AG10803 (cell line): ENCODE measurements at regions not wholly inside any gene's neighbourhood (a gene's known extent, or its start where the extent isn't known, plus 50 kb on each side); places are given as distances from the start of the nearest gene placed in this dataset.

Experiments used
- DNase-seq: peaks from one replicate; pipeline ENCODE4 v3.0.0; 2010; ENCODE audit warnings: low read depth
- H3K4me3 ChIP-seq: 2 replicates; pipeline ENCODE4 v1.5.1; 2011; ENCODE audit warnings: mild to moderate bottlenecking, low read length, control low read depth
- TF ChIP-seq, protein P1 (sequence below): conservative IDR thresholded peaks from 2 replicates; pipeline ENCODE4 v1.5.1; 2011; ENCODE audit warnings: mild to moderate bottlenecking, low read length, control low read depth, inconsistent platforms

GRCh38 chr20:57877131-57877824 lies 167.5 kb upstream of the PMEPA1 start:
- DNase-seq = no peak
- TF ChIP-seq, protein P1, sequence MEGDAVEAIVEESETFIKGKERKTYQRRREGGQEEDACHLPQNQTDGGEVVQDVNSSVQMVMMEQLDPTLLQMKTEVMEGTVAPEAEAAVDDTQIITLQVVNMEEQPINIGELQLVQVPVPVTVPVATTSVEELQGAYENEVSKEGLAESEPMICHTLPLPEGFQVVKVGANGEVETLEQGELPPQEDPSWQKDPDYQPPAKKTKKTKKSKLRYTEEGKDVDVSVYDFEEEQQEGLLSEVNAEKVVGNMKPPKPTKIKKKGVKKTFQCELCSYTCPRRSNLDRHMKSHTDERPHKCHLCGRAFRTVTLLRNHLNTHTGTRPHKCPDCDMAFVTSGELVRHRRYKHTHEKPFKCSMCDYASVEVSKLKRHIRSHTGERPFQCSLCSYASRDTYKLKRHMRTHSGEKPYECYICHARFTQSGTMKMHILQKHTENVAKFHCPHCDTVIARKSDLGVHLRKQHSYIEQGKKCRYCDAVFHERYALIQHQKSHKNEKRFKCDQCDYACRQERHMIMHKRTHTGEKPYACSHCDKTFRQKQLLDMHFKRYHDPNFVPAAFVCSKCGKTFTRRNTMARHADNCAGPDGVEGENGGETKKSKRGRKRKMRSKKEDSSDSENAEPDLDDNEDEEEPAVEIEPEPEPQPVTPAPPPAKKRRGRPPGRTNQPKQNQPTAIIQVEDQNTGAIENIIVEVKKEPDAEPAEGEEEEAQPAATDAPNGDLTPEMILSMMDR = no peak
- H3K4me3 ChIP-seq = no peak overlapping the region

GRCh38 chr20:57876163-57876562 lies 166.3 kb upstream of the PMEPA1 start:
- no peak for DNase-seq
- no peak overlapping the region for H3K4me3 ChIP-seq
- TF ChIP-seq, protein P1 = no peak

DNA sequence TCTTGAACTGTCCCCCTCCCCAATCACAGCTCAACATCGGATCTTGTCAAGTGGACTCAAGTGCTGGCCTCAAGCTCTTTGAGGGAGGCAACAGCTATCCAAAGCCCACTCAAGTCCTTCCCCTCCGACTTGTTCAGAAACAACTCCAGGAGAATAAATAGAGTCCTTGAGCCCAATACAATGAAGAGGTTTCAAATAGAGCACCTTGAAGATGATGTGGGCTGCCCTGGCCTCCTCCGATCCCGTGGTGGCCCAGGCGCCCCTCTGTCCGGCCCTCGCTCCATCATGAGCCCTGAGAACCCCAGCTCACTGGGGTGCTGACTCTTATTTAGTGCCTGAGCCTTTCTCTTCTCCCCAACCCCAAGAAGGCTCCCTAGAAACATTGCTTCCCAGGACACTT lies 164.3 kb upstream of the PMEPA1 start:
- TF ChIP-seq, protein P1 = no peak
- no peak for DNase-seq
- H3K4me3 ChIP-seq = no peak overlapping the region

DNA sequence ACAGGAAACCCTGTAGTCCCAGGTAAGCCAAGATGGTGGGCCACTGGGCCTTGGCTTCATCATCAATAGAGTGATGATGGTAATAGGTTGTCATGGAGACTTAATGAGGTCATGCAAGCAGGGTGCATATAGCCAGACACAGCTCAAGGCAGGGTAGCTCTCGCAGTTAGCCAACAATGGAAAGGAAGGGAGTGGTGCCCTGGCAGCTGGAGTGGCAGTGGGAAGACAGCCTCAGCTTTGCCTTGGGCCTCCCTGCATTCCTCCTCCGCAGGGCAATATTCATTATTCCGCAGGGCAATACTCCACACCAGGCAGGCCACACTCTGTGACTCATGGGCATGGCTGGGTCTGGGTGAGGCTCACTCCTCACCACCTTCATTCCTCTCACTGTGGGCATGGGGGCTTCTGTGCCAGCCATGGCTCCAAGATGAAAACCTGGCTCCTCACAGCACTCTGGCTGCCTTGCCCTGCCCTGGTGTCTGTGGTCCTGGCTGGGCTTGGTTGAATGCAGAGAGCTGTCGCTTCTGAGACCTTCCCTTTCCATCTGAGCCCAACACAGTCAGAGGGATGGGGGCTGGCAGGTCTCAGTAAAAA lies 163.1 kb upstream of the PMEPA1 start:
- DNase-seq = no peak

GRCh38 chr20:57871237-57871632 lies 161.4 kb upstream of the PMEPA1 start:
- no peak for DNase-seq
- TF ChIP-seq, protein P1 = no peak
- H3K4me3 ChIP-seq = no peak overlapping the region

More for the DNA sequence above, 163.1 kb upstream of the PMEPA1 start:
- TF ChIP-seq, protein P1 = no peak
- H3K4me3 ChIP-seq = no peak overlapping the region

- TF ChIP-seq, protein P1 = no peak
- no peak for DNase-seq
- no peak overlapping the region for H3K4me3 ChIP-seq
Measured at GRCh38 chr20:57870597-57871236, 160.9 kb upstream of the PMEPA1 start.

DNA sequence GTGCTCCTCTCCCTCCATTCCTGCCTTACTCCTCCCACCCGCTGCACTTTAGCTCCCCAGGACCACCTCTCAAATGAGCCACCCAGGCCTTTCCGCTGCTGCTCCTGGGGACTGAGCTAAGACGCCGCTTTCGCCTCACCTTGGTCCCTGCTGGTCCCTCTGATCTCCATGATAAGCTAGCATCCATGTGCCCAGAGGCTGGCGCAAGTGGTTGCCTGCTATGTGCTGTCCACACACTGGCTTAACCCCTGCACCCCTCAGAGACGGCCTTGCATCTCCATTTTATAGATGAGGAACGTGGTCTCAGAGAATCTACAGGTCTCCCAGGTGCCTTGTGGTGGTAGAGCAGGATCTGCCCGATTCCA lies 160.1 kb upstream of the PMEPA1 start:
- no peak overlapping the region for H3K4me3 ChIP-seq
- DNase-seq = no peak
- TF ChIP-seq, protein P1 = no peak
